GM12878 (cell line): ENCODE measurements at regions not wholly inside any gene's neighbourhood (a gene's known extent, or its start where the extent isn't known, plus 50 kb on each side); places are given as distances from the start of the nearest gene placed in this dataset.

Experiments used
- ATAC-seq: fragments of 200-7000 bp; cut with Tn5 transposase; 3 replicates; pipeline ENCODE4 v1.9.1; 2020; ENCODE audit warnings: mild to moderate bottlenecking, moderate library complexity
- BruUV-seq: library from RNA; stranded (reverse); fragments of 400-500 nt; replicated peaks from 2 replicates; lab custom pipeline; 2021; lab: Mats Ljungman, UMichigan
- CTCF ChIA-PET: fragments of 300-600 bp; sonication (Branson Sonifier 250); formaldehyde crosslinking; extraction: SDS; loops from one replicate; lab custom pipeline; 2021; ENCODE audit warnings: inconsistent platforms; lab: Yijun Ruan, JAX
- POLR2A ChIA-PET: fragments of 350-600 bp; formaldehyde crosslinking; extraction: SDS; loops from one replicate; lab custom pipeline; 2021; ENCODE audit warnings: inconsistent platforms; lab: Charles Lee
- RAD21 ChIA-PET: fragments of 300-600 bp; sonication (Branson Sonifier 250); formaldehyde crosslinking; loops from one replicate; lab custom pipeline; 2023; ENCODE audit warnings: antibody characterized with exemption; ENCODE audit not compliant: unreplicated experiment; lab: Charles Lee
- SMC1A ChIA-PET: fragments of 300-600 bp; sonication (Branson Sonifier 250); formaldehyde crosslinking; loops from one replicate; lab custom pipeline; 2023; ENCODE audit not compliant: unreplicated experiment, uncharacterized antibody; lab: Charles Lee
- DNase-seq: peaks from one replicate; pipeline ENCODE4 v3.0.0-alpha.2; 2011; ENCODE audit warnings: low read depth, low spot score
- FAIRE-seq: peaks from 3 replicates; lab custom pipeline; 2011; peaks lifted over from hg19 to GRCh38; lab: Jason Lieb, UNC
- H2AFZ ChIP-seq: 2 replicates; pipeline ENCODE4 v1.6.0; 2011; ENCODE audit warnings: low read depth, low read length, control low read depth; ENCODE audit not compliant: control insufficient read depth
- H3K27ac ChIP-seq: 2 replicates; pipeline ENCODE4 v1.5.1; 2011; ENCODE audit warnings: control low read depth; ENCODE audit not compliant: control insufficient read depth, insufficient read depth
- H3K27me3 ChIP-seq, 2 experiments: replicated peaks in 1 of 2; 2 replicates each; pipeline versions ENCODE4 v1.6.0 to v1.6.1; 2011; ENCODE audit warnings: low read length in 1 of 2; ENCODE audit not compliant: control insufficient read depth in 2 of 2, insufficient read depth in 2 of 2
- H3K36me3 ChIP-seq, 2 experiments: 2 replicates each; pipeline ENCODE4 v1.5.1; 2011; ENCODE audit warnings: low read length in 1 of 2; ENCODE audit not compliant: control insufficient read depth in 2 of 2, insufficient read depth in 2 of 2
- H3K4me1 ChIP-seq: 2 replicates; pipeline ENCODE4 v1.6.1; 2011; ENCODE audit warnings: mild to moderate bottlenecking, low read length, moderate library complexity, mixed read lengths; ENCODE audit not compliant: control insufficient read depth, insufficient read depth
- H3K4me2 ChIP-seq: 2 replicates; pipeline ENCODE4 v1.6.0; 2011; ENCODE audit warnings: control low read depth; ENCODE audit not compliant: control insufficient read depth, insufficient read depth
- H3K4me3 ChIP-seq: fragments of 200-600 bp; sonication (generic); 2 replicates; pipeline ENCODE4 v1.5.1; 2016
- H3K79me2 ChIP-seq: 2 replicates; pipeline ENCODE4 v1.6.0; 2011; ENCODE audit warnings: low read length; ENCODE audit not compliant: control insufficient read depth, insufficient read depth
- H3K9ac ChIP-seq: 2 replicates; pipeline ENCODE4 v1.8.0; 2011; ENCODE audit warnings: low read length, control low read depth, mixed read lengths; ENCODE audit not compliant: control insufficient read depth, insufficient read depth
- H3K9me3 ChIP-seq: replicated peaks from 3 replicates; pipeline ENCODE4 v1.5.1; 2011; ENCODE audit warnings: mild to moderate bottlenecking, low read length; ENCODE audit not compliant: control insufficient read depth, insufficient read depth
- H4K20me1 ChIP-seq: 2 replicates; pipeline ENCODE4 v1.6.0; 2011; ENCODE audit not compliant: control insufficient read depth, insufficient read depth
- ASH2L ChIP-seq: fragments of 300-600, 200-600 bp; sonication (generic); IDR thresholded peaks from 2 replicates; pipeline ENCODE4 v1.6.1; 2017; ENCODE audit warnings: low read depth, mild to moderate bottlenecking, borderline replicate concordance
- CREM ChIP-seq: IDR thresholded peaks from 2 replicates; pipeline ENCODE4 v1.6.1; 2014; ENCODE audit warnings: antibody characterized with exemption, low read depth
- DPF2 ChIP-seq: fragments of 450-650 bp; IDR thresholded peaks from 2 replicates; pipeline ENCODE4 v1.6.1; 2017; ENCODE audit warnings: mild to moderate bottlenecking
- FOS ChIP-seq: IDR thresholded peaks from 3 replicates; pipeline ENCODE4 v1.6.1; 2011; ENCODE audit warnings: borderline replicate concordance; ENCODE audit not compliant: insufficient read length; ENCODE audit errors: extremely low read depth
- FOXM1 ChIP-seq: IDR thresholded peaks from 2 replicates; pipeline ENCODE4 v1.6.1; 2012; ENCODE audit warnings: low read depth, mild to moderate bottlenecking, inconsistent platforms, low read length, moderate library complexity
- IKZF2 ChIP-seq, 2 experiments: fragments of 450-650 bp; IDR thresholded peaks; 2 replicates each; pipeline ENCODE4 v1.6.1; 2017; ENCODE audit warnings: mild to moderate bottlenecking in 2 of 2, moderate library complexity in 2 of 2
- IRF4 ChIP-seq: IDR thresholded peaks from 2 replicates; pipeline ENCODE4 v1.6.1; 2011; ENCODE audit warnings: low read depth, low read length
- IRF5 ChIP-seq: fragments of 450-650 bp; IDR thresholded peaks from 2 replicates; pipeline ENCODE4 v1.6.1; 2017; ENCODE audit warnings: borderline replicate concordance
- MYB ChIP-seq: fragments of 150-350 bp; IDR thresholded peaks from 2 replicates; pipeline ENCODE4 v1.6.1; 2014; ENCODE audit warnings: mild to moderate bottlenecking, low read depth, low read length, borderline replicate concordance
- NBN ChIP-seq: fragments of 450-650 bp; IDR thresholded peaks from 2 replicates; pipeline ENCODE4 v1.6.1; 2016
- PAX5 ChIP-seq: IDR thresholded peaks from 2 replicates; pipeline ENCODE4 v1.6.1; 2011; ENCODE audit warnings: low read depth, low read length, borderline replicate concordance
- RAD51 ChIP-seq: fragments of 450-650 bp; IDR thresholded peaks from 2 replicates; pipeline ENCODE4 v1.6.1; 2016; ENCODE audit warnings: moderate library complexity, mild to moderate bottlenecking, inconsistent platforms
- SKIL ChIP-seq: fragments of 450-650 bp; IDR thresholded peaks from 2 replicates; pipeline ENCODE4 v1.6.1; 2017; ENCODE audit warnings: mild to moderate bottlenecking, low read depth, inconsistent platforms; ENCODE audit not compliant: poor library complexity, severe bottlenecking
- TAF1 ChIP-seq: IDR thresholded peaks from 2 replicates; pipeline ENCODE4 v1.6.1; 2011; ENCODE audit warnings: mild to moderate bottlenecking, low read depth, low read length, borderline replicate concordance
- TCF12 ChIP-seq: IDR thresholded peaks from 2 replicates; pipeline ENCODE4 v1.6.1; 2011; ENCODE audit warnings: low read depth, mild to moderate bottlenecking, low read length
- ZBTB4 ChIP-seq: fragments of 450-650 bp; formaldehyde crosslinking; IDR thresholded peaks from 2 replicates; pipeline ENCODE4 v1.4.0; 2022; ENCODE audit warnings: mild to moderate bottlenecking, moderate library complexity
- ZNF217 ChIP-seq: fragments of 450-650 bp; IDR thresholded peaks from 2 replicates; pipeline ENCODE4 v1.6.1; 2017; ENCODE audit warnings: antibody characterized with exemption, mild to moderate bottlenecking
- ZNF384 ChIP-seq: IDR thresholded peaks from 2 replicates; pipeline ENCODE4 v1.6.1; 2012; ENCODE audit warnings: low read depth, mild to moderate bottlenecking, low read length, improper control_type of control experiment, borderline replicate concordance
- WGBS: methylation state at CpG from one replicate; pipeline ENCODE4 v1.1.6; 2016; ENCODE audit warnings: low lambda C conversion rate; ENCODE audit not compliant: insufficient replicate concordance, insufficient coverage; ENCODE audit errors: missing lambda C conversion rate; 5-methylcytosine and 5-hydroxymethylcytosine counted together
- in situ Hi-C: fragments of 300-500 bp; cut with MboI; formaldehyde crosslinking; loops from 9 replicates; pipeline ENCODE4 v1.14.3; 2018; ENCODE audit warnings: mixed read lengths
- intact Hi-C: fragments of 100-400 bp; cut with micrococcal nuclease; formaldehyde crosslinking; loops from one replicate; pipeline ENCODE4 v1.14.2; 2022; ENCODE audit not compliant: unreplicated experiment
- TF ChIP-seq, protein P1 (sequence below): IDR thresholded peaks from 2 replicates; pipeline ENCODE4 v1.6.1; 2011; ENCODE audit warnings: low read depth, mild to moderate bottlenecking, low read length, moderate library complexity, borderline replicate concordance; ENCODE audit errors: extremely low read depth

GRCh38 chr3:72095521-72095920 lies 310.6 kb upstream of the PROK2 start:
- RAD21 ChIA-PET: interaction anchor here (0.6 to 1.7 kb wide), 11 partner anchors 12 to 721 kb away, joined by 3 to 13 read pairs (median 4); no protein-coding TSS in a partner anchor
- CTCF ChIA-PET: interaction anchor here (0.7 to 2.2 kb wide), 4 partner anchors 38 to 117 kb away, joined by 3 to 6 read pairs (median 4); no protein-coding TSS in a partner anchor
- in situ Hi-C loops: no loop called here
- no TSS peak for BruUV-seq
- peak; percentile 9 for ATAC-seq
- H3K27ac ChIP-seq: no peak overlapping the region; the same call in 1 of the 2 replicates
- peak overlapping the region; percentile 77 for H3K4me2 ChIP-seq
- H3K4me3 ChIP-seq: no peak overlapping the region
- no peak overlapping the region for H3K9ac ChIP-seq
- H3K27me3 ChIP-seq: no peaks in the 10 kb centered on the region
- H2AFZ ChIP-seq: no peak overlapping the region
- peaks cover 44% of the 10 kb centered on the region for H3K4me1 ChIP-seq
- peaks cover 0 to 3% of the 10 kb centered on the region in 2 experiments; a peak in 2 of 4 replicates for H3K36me3 ChIP-seq
- DNase-seq: no peak
- peaks cover 12% of the 10 kb centered on the region for H3K79me2 ChIP-seq
- no peak for FAIRE-seq
- WGBS: 2% methylated on average over 4 of the region's 4 CpGs
- no peaks in the 10 kb centered on the region for H4K20me1 ChIP-seq
- POLR2A ChIA-PET: interaction anchor here (0.5 to 1.9 kb wide), 9 partner anchors 8 to 127 kb away, joined by 3 to 8 read pairs (median 5); no protein-coding TSS in a partner anchor
- SMC1A ChIA-PET: interaction anchor here (0.6 to 5.5 kb wide), 10 partner anchors 10 to 725 kb away, joined by 3 to 43 read pairs (median 4); no protein-coding TSS in a partner anchor
- H3K9me3 ChIP-seq: no peaks in the 10 kb centered on the region
- intact Hi-C loops: loop anchor here (10.0 kb wide), 1 partner anchor 361 kb away; no protein-coding TSS in a partner anchor
- TF ChIP-seq DPF2: no peak
- TF ChIP-seq MYB: no peak
- TF ChIP-seq SKIL: peak; percentile 18
- no peak for TF ChIP-seq IRF5
- no peak for TF ChIP-seq ZNF384
- no peak for TF ChIP-seq TAF1
- TF ChIP-seq IRF4: no peak
- no peak for TF ChIP-seq FOXM1
- no peak for TF ChIP-seq PAX5
- no peak for TF ChIP-seq RAD51
- TF ChIP-seq, protein P1, sequence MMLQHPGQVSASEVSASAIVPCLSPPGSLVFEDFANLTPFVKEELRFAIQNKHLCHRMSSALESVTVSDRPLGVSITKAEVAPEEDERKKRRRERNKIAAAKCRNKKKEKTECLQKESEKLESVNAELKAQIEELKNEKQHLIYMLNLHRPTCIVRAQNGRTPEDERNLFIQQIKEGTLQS: no peak
- TF ChIP-seq CREM: peak; percentile 19; the same call in 1 of the 2 replicates
- no peak for TF ChIP-seq NBN
- no peak for TF ChIP-seq ZBTB4 (CRISPR knock-in tag)
- TF ChIP-seq IKZF2 (IDR thresholded peaks at IDR 0.05): no peak
- no peak for TF ChIP-seq ZNF217
- TF ChIP-seq TCF12: no peak
- no peak for TF ChIP-seq FOS
- no peak for TF ChIP-seq ASH2L
